ENCODE measurements at regions not wholly inside any gene's neighbourhood (a gene's known extent, or its start where the extent isn't known, plus 50 kb on each side); places are given as distances from the start of the nearest gene placed in this dataset.

DNA sequence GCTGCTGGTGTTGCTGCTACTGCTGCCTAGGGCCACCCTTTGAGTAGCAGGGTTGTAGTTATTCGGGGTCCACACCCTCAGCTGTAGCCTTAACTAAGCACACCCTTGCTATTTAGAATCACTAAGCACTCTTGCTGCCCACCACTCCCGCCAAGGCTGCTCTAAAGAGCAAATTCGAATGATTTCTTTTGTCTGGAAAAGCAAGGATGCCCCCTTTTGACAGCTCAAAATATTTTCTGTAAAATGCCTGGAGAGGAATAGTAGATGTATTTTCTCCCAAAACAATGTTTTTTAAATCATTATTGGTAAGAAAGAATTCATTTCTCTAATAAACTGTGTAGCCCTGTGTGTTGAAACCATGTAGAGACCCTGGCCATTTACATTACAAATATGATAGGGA lies 80.8 kb upstream of the PAPOLG start:
- TF ChIP-seq, protein P1, sequence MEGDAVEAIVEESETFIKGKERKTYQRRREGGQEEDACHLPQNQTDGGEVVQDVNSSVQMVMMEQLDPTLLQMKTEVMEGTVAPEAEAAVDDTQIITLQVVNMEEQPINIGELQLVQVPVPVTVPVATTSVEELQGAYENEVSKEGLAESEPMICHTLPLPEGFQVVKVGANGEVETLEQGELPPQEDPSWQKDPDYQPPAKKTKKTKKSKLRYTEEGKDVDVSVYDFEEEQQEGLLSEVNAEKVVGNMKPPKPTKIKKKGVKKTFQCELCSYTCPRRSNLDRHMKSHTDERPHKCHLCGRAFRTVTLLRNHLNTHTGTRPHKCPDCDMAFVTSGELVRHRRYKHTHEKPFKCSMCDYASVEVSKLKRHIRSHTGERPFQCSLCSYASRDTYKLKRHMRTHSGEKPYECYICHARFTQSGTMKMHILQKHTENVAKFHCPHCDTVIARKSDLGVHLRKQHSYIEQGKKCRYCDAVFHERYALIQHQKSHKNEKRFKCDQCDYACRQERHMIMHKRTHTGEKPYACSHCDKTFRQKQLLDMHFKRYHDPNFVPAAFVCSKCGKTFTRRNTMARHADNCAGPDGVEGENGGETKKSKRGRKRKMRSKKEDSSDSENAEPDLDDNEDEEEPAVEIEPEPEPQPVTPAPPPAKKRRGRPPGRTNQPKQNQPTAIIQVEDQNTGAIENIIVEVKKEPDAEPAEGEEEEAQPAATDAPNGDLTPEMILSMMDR (IDR thresholded peaks at IDR 0.05): no peak
- no peak for TF ChIP-seq POLR2A (IDR thresholded peaks at IDR 0.05)
- TF ChIP-seq POLR2AphosphoS5 (IDR thresholded peaks at IDR 0.05): no peak
